ENCODE measurements at regions not wholly inside any gene's neighbourhood (a gene's known extent, or its start where the extent isn't known, plus 50 kb on each side); places are given as distances from the start of the nearest gene placed in this dataset.
"Not testable (repeated sequence)": the region's sequence is repeated elsewhere in the genome, so short reads cannot be mapped to it uniquely, and the experiment has no call there.

GRCh38 chr12:90562671-90563070 is 392.3 kb downstream of the CCER1 start:
- H3K9me3 Mint-ChIP-seq: peaks cover 21% of the 10 kb centered on the region

GRCh38 chr12:90548595-90548994 is 406.4 kb downstream of the CCER1 start:
- TF ChIP-seq, protein P1, sequence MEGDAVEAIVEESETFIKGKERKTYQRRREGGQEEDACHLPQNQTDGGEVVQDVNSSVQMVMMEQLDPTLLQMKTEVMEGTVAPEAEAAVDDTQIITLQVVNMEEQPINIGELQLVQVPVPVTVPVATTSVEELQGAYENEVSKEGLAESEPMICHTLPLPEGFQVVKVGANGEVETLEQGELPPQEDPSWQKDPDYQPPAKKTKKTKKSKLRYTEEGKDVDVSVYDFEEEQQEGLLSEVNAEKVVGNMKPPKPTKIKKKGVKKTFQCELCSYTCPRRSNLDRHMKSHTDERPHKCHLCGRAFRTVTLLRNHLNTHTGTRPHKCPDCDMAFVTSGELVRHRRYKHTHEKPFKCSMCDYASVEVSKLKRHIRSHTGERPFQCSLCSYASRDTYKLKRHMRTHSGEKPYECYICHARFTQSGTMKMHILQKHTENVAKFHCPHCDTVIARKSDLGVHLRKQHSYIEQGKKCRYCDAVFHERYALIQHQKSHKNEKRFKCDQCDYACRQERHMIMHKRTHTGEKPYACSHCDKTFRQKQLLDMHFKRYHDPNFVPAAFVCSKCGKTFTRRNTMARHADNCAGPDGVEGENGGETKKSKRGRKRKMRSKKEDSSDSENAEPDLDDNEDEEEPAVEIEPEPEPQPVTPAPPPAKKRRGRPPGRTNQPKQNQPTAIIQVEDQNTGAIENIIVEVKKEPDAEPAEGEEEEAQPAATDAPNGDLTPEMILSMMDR (conservative IDR thresholded peaks at IDR 0.05): no peak
- Mint-ChIP-seq H3K27ac (no peak overlapping the region), H3K27me3 (no peaks in the 10 kb centered on the region), H3K4me1 (ENCODE audit: unreplicated experiment) (no peaks in the 10 kb centered on the region), H3K36me3 (no peaks in the 10 kb centered on the region), H3K4me3 (no peak overlapping the region), H3K9me3 (no peaks in the 10 kb centered on the region)
- DNase-seq (ENCODE audit: extremely low spot score, unreplicated experiment): no peak

More at GRCh38 chr12:90562671-90563070, 392.3 kb downstream of the CCER1 start:
- TF ChIP-seq, protein P1 (conservative IDR thresholded peaks at IDR 0.05): no peak
- Mint-ChIP-seq H3K4me3 (no peak overlapping the region), H3K27ac (no peak overlapping the region), H3K27me3 (no peaks in the 10 kb centered on the region), H3K4me1 (ENCODE audit: unreplicated experiment) (no peaks in the 10 kb centered on the region), H3K36me3 (no peaks in the 10 kb centered on the region)
- no peak for DNase-seq (ENCODE audit: extremely low spot score, unreplicated experiment)

DNA sequence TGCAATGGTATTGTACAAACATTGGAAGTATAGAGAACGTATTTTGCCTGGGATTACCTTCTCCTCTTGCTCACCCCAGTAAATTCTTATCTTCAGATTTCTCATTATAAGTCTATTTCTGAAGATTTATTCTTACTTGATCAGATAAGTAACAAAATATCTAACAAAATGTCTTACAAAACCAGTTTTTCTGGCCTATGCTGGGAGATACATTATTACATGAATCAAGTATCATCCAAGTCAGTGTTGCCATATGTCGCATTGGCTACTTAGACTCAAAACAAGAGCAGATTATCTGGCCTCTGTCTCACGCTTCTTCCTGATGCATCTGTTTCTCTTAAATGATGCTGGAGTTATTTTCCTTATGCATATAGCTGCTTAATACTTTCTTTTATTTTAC is 408.5 kb downstream of the CCER1 start:
- Mint-ChIP-seq H3K4me3 (no peak overlapping the region), H3K27me3 (no peaks in the 10 kb centered on the region), H3K4me1 (ENCODE audit: unreplicated experiment) (no peaks in the 10 kb centered on the region), H3K9me3 (no peaks in the 10 kb centered on the region), H3K27ac (no peak overlapping the region), H3K36me3 (no peaks in the 10 kb centered on the region)
- TF ChIP-seq, protein P1 (conservative IDR thresholded peaks at IDR 0.05): no peak
- DNase-seq (ENCODE audit: extremely low spot score, unreplicated experiment): no peak

GRCh38 chr12:90543841-90544240 is 411.1 kb downstream of the CCER1 start:
- no peaks in the 10 kb centered on the region for H3K36me3 Mint-ChIP-seq

GRCh38 chr12:90543374-90543773 is 411.6 kb downstream of the CCER1 start:
- Mint-ChIP-seq H3K27ac (no peak overlapping the region), H3K4me3 (no peak overlapping the region), H3K27me3 (no peaks in the 10 kb centered on the region), H3K36me3 (no peaks in the 10 kb centered on the region), H3K9me3 (no peaks in the 10 kb centered on the region), H3K4me1 (ENCODE audit: unreplicated experiment) (no peaks in the 10 kb centered on the region)
- TF ChIP-seq, protein P1 (conservative IDR thresholded peaks at IDR 0.05): no peak
- no peak for DNase-seq (ENCODE audit: extremely low spot score, unreplicated experiment)

More at GRCh38 chr12:90543841-90544240, 411.1 kb downstream of the CCER1 start:
- Mint-ChIP-seq H3K27me3 (no peaks in the 10 kb centered on the region), H3K27ac (no peak overlapping the region), H3K9me3 (no peaks in the 10 kb centered on the region), H3K4me1 (ENCODE audit: unreplicated experiment) (no peaks in the 10 kb centered on the region), H3K4me3 (no peak overlapping the region)
- DNase-seq (ENCODE audit: extremely low spot score, unreplicated experiment): no peak
- TF ChIP-seq, protein P1 (conservative IDR thresholded peaks at IDR 0.05): no peak

DNA sequence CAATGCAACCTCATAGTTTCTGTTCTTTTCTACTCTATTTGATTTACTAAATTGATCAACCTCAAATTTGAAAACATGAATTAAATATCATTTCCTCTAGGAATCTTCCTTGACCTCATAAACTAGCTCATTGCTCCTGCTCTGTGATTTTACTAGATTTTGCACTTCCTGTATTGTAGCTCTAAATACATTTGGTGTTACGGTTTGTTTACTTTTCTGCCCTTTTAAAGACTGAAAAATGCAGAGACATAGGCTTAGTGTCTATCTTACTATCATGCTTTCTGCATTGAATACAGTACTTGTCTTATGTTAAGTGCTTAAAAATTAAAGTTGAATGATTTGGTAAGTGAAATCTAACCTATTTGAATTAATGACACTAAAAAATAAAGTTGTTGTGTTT is 412.1 kb downstream of the CCER1 start:
- not testable (repeated sequence) for DNase-seq (ENCODE audit: extremely low spot score, unreplicated experiment); H3K27me3 Mint-ChIP-seq; H3K27ac Mint-ChIP-seq; H3K9me3 Mint-ChIP-seq; H3K36me3 Mint-ChIP-seq; H3K4me1 Mint-ChIP-seq (ENCODE audit: unreplicated experiment); H3K4me3 Mint-ChIP-seq

GRCh38 chr12:90533828-90534227 is 421.1 kb downstream of the CCER1 start:
- H3K27me3 Mint-ChIP-seq; H3K4me1 Mint-ChIP-seq (ENCODE audit: unreplicated experiment); H3K9me3 Mint-ChIP-seq; H3K27ac Mint-ChIP-seq; H3K4me3 Mint-ChIP-seq; H3K36me3 Mint-ChIP-seq; DNase-seq (ENCODE audit: extremely low spot score, unreplicated experiment): not testable (repeated sequence)
